ENCODE measurements at regions not wholly inside any gene's neighbourhood (a gene's known extent, or its start where the extent isn't known, plus 50 kb on each side); places are given as distances from the start of the nearest gene placed in this dataset.

GRCh38 chr6:167643223-167643622, 183.5 kb upstream of the AFDN start:
- DNase-seq = no peak

GRCh38 chr6:167643716-167644115, 183.0 kb upstream of the AFDN start:
- no peak for DNase-seq

GRCh38 chr6:167644412-167645132, 182.1 kb upstream of the AFDN start:
- no peak for DNase-seq

- DNase-seq = no peak
These were observed 181.3 kb upstream of the AFDN start for GRCh38 chr6:167645368-167645767.

- no peak for DNase-seq
These were observed 179.4 kb upstream of the AFDN start for GRCh38 chr6:167647306-167647705.

GRCh38 chr6:167647737-167648470, 178.8 kb upstream of the AFDN start:
- no peak for DNase-seq

GRCh38 chr6:167648501-167649278, 178.0 kb upstream of the AFDN start:
- DNase-seq = no peak

GRCh38 chr6:167649476-167649875, 177.2 kb upstream of the AFDN start:
- no peak for DNase-seq

- no peak for DNase-seq
These were observed 175.9 kb upstream of the AFDN start for GRCh38 chr6:167650730-167651317.

GRCh38 chr6:167651318-167652041, 175.2 kb upstream of the AFDN start:
- no peak for DNase-seq

- DNase-seq = no peak
These were observed 174.5 kb upstream of the AFDN start for GRCh38 chr6:167652042-167652700.

GRCh38 chr6:167652701-167653095, 174.0 kb upstream of the AFDN start:
- no peak for DNase-seq

- no peak for DNase-seq
These were observed 173.2 kb upstream of the AFDN start for GRCh38 chr6:167653561-167653960.

GRCh38 chr6:167654389-167654788, 172.3 kb upstream of the AFDN start:
- no peak for DNase-seq

GRCh38 chr6:167655174-167655821, 171.4 kb upstream of the AFDN start:
- DNase-seq = no peak

GRCh38 chr6:167658106-167658505, 168.6 kb upstream of the AFDN start:
- DNase-seq = no peak

GRCh38 chr6:167659046-167659445, 167.7 kb upstream of the AFDN start:
- peak in 3 of 58 donors; percentile 18 to 25 (median 24) for DNase-seq

GRCh38 chr6:167660424-167660823, 166.3 kb upstream of the AFDN start:
- no peak for DNase-seq

GRCh38 chr6:167660944-167661551, 165.7 kb upstream of the AFDN start:
- DNase-seq = no peak

Data from anterior cingulate cortex (tissue), 58 donors.